HL-60 (cell line): ENCODE measurements at regions not wholly inside any gene's neighbourhood (a gene's known extent, or its start where the extent isn't known, plus 50 kb on each side); places are given as distances from the start of the nearest gene placed in this dataset.

Experiments
- DNase-seq, 2 experiments: peaks; one replicate each; pipeline ENCODE4 v3.0.0-alpha.2; 2010 to 2020; ENCODE audit warnings: low read depth in 1 of 2, low spot score in 1 of 2
- H3K27ac ChIP-seq: fragments of 250-450 bp; sonication (Bioruptor Pico); replicated peaks from 2 replicates; pipeline ENCODE4 v1.5.1; 2020; ENCODE audit warnings: mild to moderate bottlenecking, moderate library complexity
- H3K27me3 ChIP-seq: fragments of 250-450 bp; sonication (Bioruptor Pico); 2 replicates; pipeline ENCODE4 v1.5.1; 2021; ENCODE audit warnings: mild to moderate bottlenecking, moderate library complexity; ENCODE audit not compliant: insufficient read depth, poor library complexity, severe bottlenecking
- H3K4me3 ChIP-seq: replicated peaks from 2 replicates; pipeline ENCODE4 v1.5.1; 2011; ENCODE audit warnings: mild to moderate bottlenecking, control low read depth, low read length; ENCODE audit not compliant: insufficient read depth
- CTCF ChIP-seq: IDR thresholded peaks from one replicate; pipeline ENCODE4 v1.5.1; 2011; ENCODE audit warnings: low read length, control low read depth, inconsistent platforms; ENCODE audit not compliant: insufficient read depth
- GABPA ChIP-seq: IDR thresholded peaks from 2 replicates; pipeline ENCODE4 v1.6.1; 2012; ENCODE audit warnings: low read depth
- POLR2AphosphoS5 ChIP-seq: IDR thresholded peaks from 2 replicates; pipeline ENCODE4 v1.6.1; 2012; ENCODE audit warnings: low read depth
- REST ChIP-seq: IDR thresholded peaks from 2 replicates; pipeline ENCODE4 v1.6.1; 2012; ENCODE audit warnings: low read depth; ENCODE audit not compliant: insufficient replicate concordance
- SPI1 ChIP-seq: IDR thresholded peaks from 2 replicates; pipeline ENCODE4 v1.6.1; 2012; ENCODE audit warnings: low read depth, mild to moderate bottlenecking, borderline replicate concordance

- no peak for TF ChIP-seq GABPA
- no peak for TF ChIP-seq REST
- no peak overlapping the region for H3K4me3 ChIP-seq
- no peaks in the 10 kb centered on the region for H3K27me3 ChIP-seq
- DNase-seq: no peak
- no peak overlapping the region for H3K27ac ChIP-seq
Measured at GRCh38 chr11:134610116-134610910, 198.3 kb upstream of the B3GAT1 start.

- Histone ChIP-seq H3K4me3 (no peak overlapping the region), H3K27ac (no peak overlapping the region), H3K27me3 (no peaks in the 10 kb centered on the region)
- DNase-seq: no peak
- TF ChIP-seq SPI1: no peak
- TF ChIP-seq CTCF: no peak
- no peak for TF ChIP-seq REST
- TF ChIP-seq POLR2AphosphoS5: no peak
- TF ChIP-seq GABPA: no peak
Measured at GRCh38 chr11:134609361-134610115, 197.5 kb upstream of the B3GAT1 start.

GRCh38 chr11:134607963-134608750 is 196.1 kb upstream of the B3GAT1 start:
- DNase-seq: no peak
- TF ChIP-seq SPI1: no peak
- no peak for TF ChIP-seq REST
- TF ChIP-seq GABPA: no peak
- TF ChIP-seq CTCF: no peak
- no peak for TF ChIP-seq POLR2AphosphoS5
- H3K4me3 ChIP-seq: no peak overlapping the region
- H3K27me3 ChIP-seq: no peaks in the 10 kb centered on the region
- H3K27ac ChIP-seq: no peak overlapping the region
